Nephron (organoid): ENCODE measurements at regions not wholly inside any gene's neighbourhood (a gene's known extent, or its start where the extent isn't known, plus 50 kb on each side); places are given as distances from the start of the nearest gene placed in this dataset.

Experiments used
- H3K27ac Mint-ChIP-seq, 3 experiments: 2 replicates each; pipeline ENCODE4 v1.8.0; 2020; ENCODE audit warnings: mixed read lengths in 3 of 3, mild to moderate bottlenecking in 2 of 3, moderate library complexity in 1 of 3
- H3K27me3 Mint-ChIP-seq: 2 replicates; pipeline ENCODE4 v1.8.0; 2021; ENCODE audit warnings: low read depth, mild to moderate bottlenecking, moderate library complexity, mixed read lengths
- H3K36me3 Mint-ChIP-seq: 2 replicates; pipeline ENCODE4 v1.8.0; 2020; ENCODE audit warnings: low read depth, mixed read lengths
- H3K4me1 Mint-ChIP-seq: 2 replicates; pipeline ENCODE4 v1.8.0; 2020; ENCODE audit warnings: mixed read lengths
- H3K4me3 Mint-ChIP-seq, 3 experiments: 2 replicates each; pipeline ENCODE4 v1.8.0; 2020; ENCODE audit warnings: mild to moderate bottlenecking in 3 of 3, mixed read lengths in 3 of 3, moderate library complexity in 2 of 3
- H3K9me3 Mint-ChIP-seq: 2 replicates; pipeline ENCODE4 v1.8.0; 2020; ENCODE audit warnings: mixed read lengths
- TF ChIP-seq, protein P1 (sequence below), 3 experiments: fragments of 200-600 bp; sonication (generic); IDR thresholded peaks; one replicate each; pipeline ENCODE4 v1.5.0; 2021; ENCODE audit warnings: antibody characterized with exemption in 3 of 3; ENCODE audit not compliant: unreplicated experiment in 3 of 3

DNA sequence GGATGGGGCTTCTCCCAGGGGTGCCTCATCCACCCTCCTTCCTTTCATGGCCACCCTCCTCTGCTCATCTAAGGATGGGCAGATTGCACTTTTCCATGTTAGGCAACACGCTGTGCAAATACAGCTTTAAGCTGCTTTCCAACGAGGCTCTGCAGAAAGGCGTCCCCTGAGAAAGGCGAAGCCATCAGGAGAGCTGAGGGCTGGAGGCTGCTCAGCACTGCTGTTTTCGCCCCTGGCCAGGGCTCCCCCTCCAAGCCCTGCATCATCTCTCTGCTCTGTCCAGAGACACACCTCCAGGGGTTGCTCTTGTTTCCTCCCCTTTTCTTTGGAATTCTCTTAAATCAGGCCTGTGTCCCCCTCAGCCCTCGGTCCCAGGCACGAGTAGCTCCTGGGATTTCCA is 526.1 kb downstream of the CDH26 start:
- Mint-ChIP-seq H3K4me3 (no peak overlapping the region), H3K36me3 (no peaks in the 10 kb centered on the region), H3K4me1 (peaks cover 5% of the 10 kb centered on the region), H3K27ac (no peak overlapping the region), H3K9me3 (no peaks in the 10 kb centered on the region), H3K27me3 (peaks cover 35% of the 10 kb centered on the region)
- TF ChIP-seq, protein P1, sequence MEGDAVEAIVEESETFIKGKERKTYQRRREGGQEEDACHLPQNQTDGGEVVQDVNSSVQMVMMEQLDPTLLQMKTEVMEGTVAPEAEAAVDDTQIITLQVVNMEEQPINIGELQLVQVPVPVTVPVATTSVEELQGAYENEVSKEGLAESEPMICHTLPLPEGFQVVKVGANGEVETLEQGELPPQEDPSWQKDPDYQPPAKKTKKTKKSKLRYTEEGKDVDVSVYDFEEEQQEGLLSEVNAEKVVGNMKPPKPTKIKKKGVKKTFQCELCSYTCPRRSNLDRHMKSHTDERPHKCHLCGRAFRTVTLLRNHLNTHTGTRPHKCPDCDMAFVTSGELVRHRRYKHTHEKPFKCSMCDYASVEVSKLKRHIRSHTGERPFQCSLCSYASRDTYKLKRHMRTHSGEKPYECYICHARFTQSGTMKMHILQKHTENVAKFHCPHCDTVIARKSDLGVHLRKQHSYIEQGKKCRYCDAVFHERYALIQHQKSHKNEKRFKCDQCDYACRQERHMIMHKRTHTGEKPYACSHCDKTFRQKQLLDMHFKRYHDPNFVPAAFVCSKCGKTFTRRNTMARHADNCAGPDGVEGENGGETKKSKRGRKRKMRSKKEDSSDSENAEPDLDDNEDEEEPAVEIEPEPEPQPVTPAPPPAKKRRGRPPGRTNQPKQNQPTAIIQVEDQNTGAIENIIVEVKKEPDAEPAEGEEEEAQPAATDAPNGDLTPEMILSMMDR (IDR thresholded peaks at IDR 0.05; ENCODE audit: unreplicated experiment in 3 of 3): no peak

DNA sequence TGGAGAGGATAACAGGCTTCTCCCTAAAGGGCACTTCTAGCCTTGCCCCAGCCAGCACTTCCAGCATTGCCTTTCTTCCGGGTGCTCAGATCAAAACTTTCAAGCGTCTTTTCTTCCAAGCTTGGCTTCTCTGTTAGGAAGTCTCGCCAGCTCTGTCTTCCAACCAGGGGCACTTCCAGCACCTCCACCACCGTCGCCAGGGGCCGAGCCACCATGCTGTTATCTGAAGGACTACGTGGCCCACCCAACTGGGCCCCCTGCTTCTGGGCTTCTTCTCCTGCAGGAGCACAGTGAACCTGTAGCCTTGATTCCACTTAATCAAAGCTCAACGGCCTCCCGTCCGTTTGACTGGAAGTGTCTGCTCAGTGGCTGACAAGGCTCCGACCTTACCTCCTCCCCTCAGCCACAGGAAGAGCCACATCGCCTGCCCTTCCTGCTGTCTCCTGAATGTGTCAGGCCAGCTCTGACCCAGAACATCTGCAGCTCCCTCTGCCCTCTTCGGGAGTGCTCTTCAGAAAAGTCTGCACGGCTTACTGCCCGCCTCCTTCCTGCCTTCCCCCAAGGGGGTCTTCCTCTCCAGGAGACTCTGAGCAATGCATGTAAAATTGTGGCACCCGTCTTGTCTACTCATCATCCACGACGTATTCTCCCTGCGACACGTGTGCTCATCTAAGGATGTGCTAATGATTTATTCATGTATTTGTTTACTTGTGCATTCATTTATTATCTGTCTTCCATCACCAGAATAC is 527.0 kb downstream of the CDH26 start:
- Mint-ChIP-seq H3K4me1 (peaks cover 5% of the 10 kb centered on the region), H3K27ac (no peak overlapping the region), H3K9me3 (no peaks in the 10 kb centered on the region), H3K36me3 (no peaks in the 10 kb centered on the region), H3K27me3 (peaks cover 37% of the 10 kb centered on the region), H3K4me3 (no peak overlapping the region)
- TF ChIP-seq, protein P1 (IDR thresholded peaks at IDR 0.05; ENCODE audit: unreplicated experiment in 3 of 3): no peak

DNA sequence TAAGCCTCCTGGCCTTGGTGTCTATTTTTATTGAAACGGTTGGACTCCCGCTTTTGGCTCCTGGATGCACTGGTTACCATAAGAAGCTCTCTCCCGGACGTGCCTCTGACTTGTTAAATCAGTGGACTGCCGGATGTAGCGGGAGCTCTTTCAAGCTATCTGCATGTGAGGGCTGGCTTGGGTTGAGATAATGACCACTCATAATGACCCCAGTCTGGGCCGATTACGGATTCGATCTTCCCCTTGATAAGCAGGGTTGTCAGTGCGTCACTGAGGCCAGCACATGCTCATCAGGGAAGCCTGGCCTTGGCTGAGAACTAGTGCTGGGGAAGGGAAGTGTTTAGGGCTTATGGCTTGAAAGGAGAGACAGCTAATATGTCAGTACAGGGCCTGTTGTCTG is 528.1 kb downstream of the CDH26 start:
- TF ChIP-seq, protein P1 (IDR thresholded peaks at IDR 0.05; ENCODE audit: unreplicated experiment in 3 of 3): no peak
- peaks cover 34% of the 10 kb centered on the region for H3K27me3 Mint-ChIP-seq
- no peaks in the 10 kb centered on the region for H3K36me3 Mint-ChIP-seq
- no peak overlapping the region for H3K4me3 Mint-ChIP-seq
- H3K9me3 Mint-ChIP-seq: no peaks in the 10 kb centered on the region
- H3K27ac Mint-ChIP-seq: no peak overlapping the region
- peaks cover 11% of the 10 kb centered on the region for H3K4me1 Mint-ChIP-seq

DNA sequence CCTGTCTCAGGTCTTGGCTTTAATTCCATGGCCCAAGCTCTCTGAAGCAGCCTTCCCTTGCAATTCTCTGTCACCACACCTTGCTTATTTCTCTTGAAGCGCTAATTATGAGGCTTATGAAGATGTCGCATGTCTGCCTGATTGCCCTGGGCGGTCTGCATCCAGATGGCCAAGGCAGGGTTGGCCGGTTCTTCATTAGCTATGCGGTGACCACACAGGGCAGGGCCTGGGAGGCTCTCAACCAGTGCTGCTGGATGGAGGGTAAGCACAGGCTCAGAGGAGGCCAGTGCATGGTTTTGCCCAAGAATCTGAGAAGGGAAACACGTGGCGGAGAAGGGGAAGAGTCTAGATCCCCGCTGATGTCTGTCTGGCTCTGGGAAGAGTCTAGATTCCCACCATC is 528.7 kb downstream of the CDH26 start:
- no peak overlapping the region for H3K27ac Mint-ChIP-seq
- H3K4me1 Mint-ChIP-seq: peaks cover 15% of the 10 kb centered on the region
- no peak overlapping the region for H3K4me3 Mint-ChIP-seq
- H3K36me3 Mint-ChIP-seq: no peaks in the 10 kb centered on the region
- TF ChIP-seq, protein P1 (IDR thresholded peaks at IDR 0.05; ENCODE audit: unreplicated experiment in 3 of 3): no peak
- H3K9me3 Mint-ChIP-seq: no peaks in the 10 kb centered on the region
- peaks cover 34% of the 10 kb centered on the region for H3K27me3 Mint-ChIP-seq

DNA sequence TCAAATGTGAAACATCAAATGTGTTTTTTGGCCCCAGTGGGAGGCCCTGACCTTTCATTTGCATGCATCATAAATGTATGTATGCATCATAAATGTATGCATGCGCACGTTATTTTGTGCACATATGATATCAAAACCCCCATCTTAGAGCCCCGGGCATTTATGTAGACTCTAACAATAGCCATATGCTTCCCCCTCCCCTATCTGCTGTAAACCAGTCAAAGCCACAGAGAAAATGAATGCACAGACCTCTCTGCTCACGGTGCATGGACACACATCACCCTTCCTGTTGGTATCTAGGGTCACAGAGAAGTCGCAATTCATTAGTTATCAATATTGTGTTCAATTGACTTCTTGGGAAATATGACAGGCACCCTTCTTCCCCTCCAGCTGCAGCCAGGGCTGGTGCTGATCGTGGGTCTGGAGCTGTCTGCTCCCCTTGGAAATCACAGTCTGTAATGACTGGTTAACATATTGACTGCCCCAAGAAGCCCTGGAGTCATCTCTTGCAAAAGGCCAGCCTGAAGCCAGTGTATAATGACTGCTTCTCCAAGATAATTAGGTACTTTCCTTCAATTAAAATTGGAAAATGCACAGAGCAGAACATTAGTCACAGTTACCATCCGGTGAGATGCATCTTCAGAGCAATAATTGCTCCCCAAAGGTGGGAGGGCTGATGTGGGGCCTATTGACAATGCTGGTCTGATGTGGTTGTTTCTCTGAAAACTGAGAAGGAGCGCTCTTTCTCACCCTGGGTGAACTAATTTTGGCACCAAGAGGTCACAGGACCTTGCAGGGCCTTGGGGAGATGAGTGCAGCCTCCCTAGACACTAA is 532.2 kb downstream of the CDH26 start:
- Mint-ChIP-seq H3K27me3 (peaks cover 23% of the 10 kb centered on the region), H3K4me1 (peaks cover 10% of the 10 kb centered on the region), H3K4me3 (no peak overlapping the region), H3K27ac (no peak overlapping the region), H3K36me3 (no peaks in the 10 kb centered on the region), H3K9me3 (no peaks in the 10 kb centered on the region)
- TF ChIP-seq, protein P1 (IDR thresholded peaks at IDR 0.05; ENCODE audit: unreplicated experiment in 3 of 3): no peak
